Activated CD4-positive, alpha-beta T cell treated with anti-CD3 and anti-CD28 coated beads, Interleukin-2, amount 10 ng/mL, durations not matched to agents 24 days and 14 days (primary cell): ENCODE measurements at regions not wholly inside any gene's neighbourhood (a gene's known extent, or its start where the extent isn't known, plus 50 kb on each side); places are given as distances from the start of the nearest gene placed in this dataset.
"Not testable (repeated sequence)": the region's sequence is repeated elsewhere in the genome, so short reads cannot be mapped to it uniquely, and the experiment has no call there.

Experiments used
- DNase-seq: peaks from one replicate; pipeline ENCODE4 v3.0.0; 2022
- H3K27ac Mint-ChIP-seq: one replicate; pipeline ENCODE4 v1.8.0; 2022; ENCODE audit warnings: mild to moderate bottlenecking, mixed read lengths
- H3K27me3 Mint-ChIP-seq: one replicate; pipeline ENCODE4 v1.8.0; 2022; ENCODE audit warnings: mixed read lengths
- H3K36me3 Mint-ChIP-seq: one replicate; pipeline ENCODE4 v1.8.0; 2022; ENCODE audit warnings: low read depth, mild to moderate bottlenecking, mixed read lengths
- H3K4me1 Mint-ChIP-seq: one replicate; pipeline ENCODE4 v1.8.0; 2021; ENCODE audit warnings: mixed read lengths
- H3K4me3 Mint-ChIP-seq: one replicate; pipeline ENCODE4 v1.8.0; 2022; ENCODE audit warnings: mild to moderate bottlenecking, moderate library complexity, mixed read lengths
- H3K9me3 Mint-ChIP-seq: one replicate; pipeline ENCODE4 v1.8.0; 2021; ENCODE audit warnings: mixed read lengths
- intact Hi-C: fragments of 100-400 bp; cut with micrococcal nuclease; formaldehyde crosslinking; loops from one replicate; pipeline ENCODE4 v1.15.1; 2023

DNA sequence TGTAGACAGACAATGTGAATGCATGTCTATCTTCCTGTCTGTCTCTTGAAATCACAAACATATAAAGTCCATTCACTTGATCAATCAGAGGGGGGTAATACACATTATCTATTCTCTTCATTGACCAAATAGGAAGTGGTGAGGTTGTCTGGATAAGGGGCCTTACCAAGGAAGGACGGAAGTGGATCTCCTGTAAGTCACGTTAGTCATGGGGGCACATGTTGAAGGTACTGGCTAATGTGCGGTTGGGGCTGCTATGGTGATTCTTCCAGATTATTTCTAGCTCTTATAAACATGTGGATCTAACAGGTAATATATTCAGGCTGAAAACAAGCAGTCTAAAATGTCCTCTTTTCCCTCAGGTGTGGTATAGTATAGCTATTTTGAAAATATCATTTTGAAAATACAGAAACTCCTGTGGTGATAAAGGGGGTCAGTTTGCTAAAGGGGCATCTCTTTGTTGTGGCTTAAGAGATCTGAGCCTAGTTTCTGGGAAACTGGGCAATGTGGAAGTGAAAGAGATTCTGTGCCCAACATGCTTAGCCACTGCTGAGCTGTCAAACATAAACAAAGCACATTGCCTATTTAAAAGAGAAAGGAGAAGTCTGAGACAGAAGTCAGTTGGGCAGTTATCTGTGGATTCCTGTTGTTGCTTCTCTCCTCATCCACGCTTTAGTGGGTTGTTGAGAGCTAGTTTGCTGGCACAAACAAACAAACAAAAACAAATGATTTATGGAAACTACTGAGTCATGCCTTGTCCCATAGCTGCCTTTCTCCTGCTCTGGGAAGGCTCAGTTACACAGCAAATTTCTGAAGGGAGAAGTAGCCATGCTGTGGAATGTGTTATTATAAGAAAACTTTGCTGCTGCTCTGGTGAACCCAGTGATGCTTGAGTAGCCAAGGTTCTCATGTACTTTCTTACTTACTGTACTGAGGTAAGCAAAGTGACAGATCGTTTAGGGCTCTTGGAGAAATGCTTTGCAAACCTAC, 166.9 kb downstream of the HLX start:
- Mint-ChIP-seq H3K27me3 (no peaks in the 10 kb centered on the region), H3K36me3 (no peaks in the 10 kb centered on the region), H3K9me3 (peaks cover 10% of the 10 kb centered on the region), H3K4me3 (no peak overlapping the region), H3K27ac (peak overlapping the region; percentile 31), H3K4me1 (peaks cover 3% of the 10 kb centered on the region)
- intact Hi-C loops, result no loop called here
- DNase-seq, result no peak

- intact Hi-C loops, result not testable (repeated sequence)
These were observed 172.1 kb downstream of the HLX start for GRCh38 chr1:221051391-221051790.

DNA sequence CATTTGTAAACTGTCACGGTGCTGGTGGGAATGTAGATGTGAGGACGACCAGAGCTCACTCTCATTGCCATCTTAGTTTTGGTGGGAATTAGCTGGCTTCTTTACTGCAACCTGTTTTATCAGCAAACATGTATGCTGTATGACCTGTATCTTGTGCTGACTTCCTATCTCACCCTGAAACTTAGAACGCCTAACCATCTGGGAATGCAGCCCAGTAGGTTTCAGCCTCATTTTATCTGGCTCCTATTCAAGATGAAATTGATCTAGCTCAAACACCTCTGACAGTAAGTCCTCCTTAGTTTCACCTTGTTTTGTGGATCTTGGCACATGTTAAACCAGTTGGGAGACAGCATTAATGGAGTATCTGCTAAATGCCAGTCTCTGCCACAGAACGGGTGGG, 174.6 kb downstream of the HLX start:
- Mint-ChIP-seq H3K4me3 (no peak overlapping the region), H3K36me3 (no peaks in the 10 kb centered on the region), H3K9me3 (peaks cover 10% of the 10 kb centered on the region), H3K4me1 (no peaks in the 10 kb centered on the region), H3K27ac (no peak overlapping the region), H3K27me3 (no peaks in the 10 kb centered on the region)
- intact Hi-C loops, result no loop called here
- DNase-seq, result no peak

More at GRCh38 chr1:221051391-221051790, 172.1 kb downstream of the HLX start:
- not testable (repeated sequence) for H3K27me3 Mint-ChIP-seq, H3K4me3 Mint-ChIP-seq, H3K27ac Mint-ChIP-seq, DNase-seq, H3K36me3 Mint-ChIP-seq, H3K4me1 Mint-ChIP-seq
- peaks cover 10% of the 10 kb centered on the region for H3K9me3 Mint-ChIP-seq

GRCh38 chr1:221059506-221059905, 180.3 kb downstream of the HLX start:
- Mint-ChIP-seq H3K4me1 (no peaks in the 10 kb centered on the region), H3K27me3 (peaks cover 2% of the 10 kb centered on the region), H3K27ac (no peak overlapping the region), H3K4me3 (no peak overlapping the region), H3K9me3 (no peaks in the 10 kb centered on the region), H3K36me3 (no peaks in the 10 kb centered on the region)
- no peak for DNase-seq
- intact Hi-C loops, result no loop called here

DNA sequence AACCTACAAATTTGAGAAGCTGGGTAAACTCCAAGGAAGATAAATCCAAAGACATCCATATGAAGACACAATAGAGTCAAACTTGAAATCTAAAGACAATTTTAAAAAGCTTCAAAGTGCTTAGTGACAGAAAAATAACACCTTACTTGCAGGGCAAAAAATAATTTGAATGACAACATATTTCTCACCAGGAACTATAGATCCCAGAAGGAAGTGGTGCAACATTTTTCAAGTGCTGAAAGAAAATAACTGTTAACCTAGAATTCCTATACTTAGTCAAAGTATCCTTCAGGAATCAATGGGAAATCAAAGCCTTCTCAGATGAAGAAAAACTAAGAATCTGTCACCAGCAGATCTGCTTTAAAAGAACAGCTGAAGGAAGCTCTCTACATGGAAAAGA, 184.4 kb downstream of the HLX start:
- H3K27me3 Mint-ChIP-seq, result peaks cover 2% of the 10 kb centered on the region
- no peaks in the 10 kb centered on the region for H3K9me3 Mint-ChIP-seq
- no peaks in the 10 kb centered on the region for H3K4me1 Mint-ChIP-seq
- intact Hi-C loops, result no loop called here
- no peak overlapping the region for H3K27ac Mint-ChIP-seq
- H3K4me3 Mint-ChIP-seq, result no peak overlapping the region
- DNase-seq, result no peak
- H3K36me3 Mint-ChIP-seq, result no peaks in the 10 kb centered on the region

GRCh38 chr1:221066351-221067001, 187.2 kb downstream of the HLX start:
- Mint-ChIP-seq H3K27me3 (peaks cover 2% of the 10 kb centered on the region), H3K9me3 (no peaks in the 10 kb centered on the region), H3K4me3 (no peak overlapping the region), H3K27ac (no peak overlapping the region), H3K36me3 (no peaks in the 10 kb centered on the region), H3K4me1 (peaks cover 4% of the 10 kb centered on the region)
- intact Hi-C loops, result no loop called here
- DNase-seq, result no peak

DNA sequence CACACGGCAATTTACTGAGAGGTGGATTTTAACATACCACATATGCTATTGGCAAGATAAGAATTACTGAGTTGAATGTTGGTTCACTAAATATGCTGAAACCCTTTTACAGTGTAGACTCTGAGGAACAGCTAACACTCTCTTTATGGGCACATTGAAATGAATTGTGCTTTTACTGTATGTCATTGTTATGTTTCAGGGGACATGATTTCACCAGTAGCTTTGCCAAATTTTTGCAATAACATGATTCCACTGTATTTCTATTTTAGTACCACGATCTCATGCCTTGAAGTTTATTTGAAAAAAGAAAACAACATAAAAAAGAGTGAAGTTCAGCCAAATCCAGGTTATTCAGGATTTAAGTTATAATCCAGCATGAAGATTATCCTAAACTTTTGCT, 188.5 kb downstream of the HLX start:
- Mint-ChIP-seq H3K27ac (no peak overlapping the region), H3K27me3 (no peaks in the 10 kb centered on the region), H3K4me3 (no peak overlapping the region), H3K4me1 (peaks cover 4% of the 10 kb centered on the region), H3K9me3 (peaks cover 4% of the 10 kb centered on the region), H3K36me3 (no peaks in the 10 kb centered on the region)
- DNase-seq, result no peak
- intact Hi-C loops, result loop anchor here (2.0 kb wide), 1 partner anchor 33 kb away; no protein-coding TSS in a partner anchor

- Mint-ChIP-seq H3K27ac (peak overlapping the region; percentile 78), H3K4me3 (no peak overlapping the region), H3K27me3 (no peaks in the 10 kb centered on the region), H3K4me1 (peaks cover 4% of the 10 kb centered on the region), H3K36me3 (no peaks in the 10 kb centered on the region), H3K9me3 (peaks cover 6% of the 10 kb centered on the region)
- DNase-seq, result no peak
- intact Hi-C loops, result loop anchor here (1.0 to 2.0 kb wide), 2 partner anchors 31 to 190 kb away; partner anchors contain the start of gene HLX
These were observed 190.1 kb downstream of the HLX start for GRCh38 chr1:221069178-221069903.

DNA sequence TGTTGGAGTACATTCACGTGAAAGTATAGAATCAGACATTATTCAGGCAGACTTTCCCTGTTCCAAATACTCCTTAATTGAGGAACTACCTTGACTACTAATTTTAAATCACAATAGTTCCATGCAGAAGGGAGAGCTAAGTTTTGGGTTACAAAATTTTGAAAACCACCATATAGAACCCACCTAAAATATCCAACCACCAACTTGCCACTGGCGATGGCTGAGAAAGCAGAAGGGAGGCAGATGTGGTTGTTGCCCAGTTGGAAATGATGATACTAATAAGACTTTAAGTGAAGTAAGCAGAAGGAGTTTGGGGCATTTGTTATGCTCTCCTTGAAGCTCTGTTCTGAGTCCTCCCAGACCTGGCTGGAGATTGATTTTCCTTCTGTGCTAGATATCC, 190.7 kb downstream of the HLX start:
- H3K9me3 Mint-ChIP-seq, result peaks cover 6% of the 10 kb centered on the region
- no peaks in the 10 kb centered on the region for H3K36me3 Mint-ChIP-seq
- peak overlapping the region; percentile 63 for H3K27ac Mint-ChIP-seq
- DNase-seq, result no peak
- no peak overlapping the region for H3K4me3 Mint-ChIP-seq
- H3K27me3 Mint-ChIP-seq, result no peaks in the 10 kb centered on the region
- intact Hi-C loops, result loop anchor here (1.0 to 2.0 kb wide), 2 partner anchors 31 to 191 kb away; partner anchors contain the start of gene HLX
- H3K4me1 Mint-ChIP-seq, result peaks cover 6% of the 10 kb centered on the region

DNA sequence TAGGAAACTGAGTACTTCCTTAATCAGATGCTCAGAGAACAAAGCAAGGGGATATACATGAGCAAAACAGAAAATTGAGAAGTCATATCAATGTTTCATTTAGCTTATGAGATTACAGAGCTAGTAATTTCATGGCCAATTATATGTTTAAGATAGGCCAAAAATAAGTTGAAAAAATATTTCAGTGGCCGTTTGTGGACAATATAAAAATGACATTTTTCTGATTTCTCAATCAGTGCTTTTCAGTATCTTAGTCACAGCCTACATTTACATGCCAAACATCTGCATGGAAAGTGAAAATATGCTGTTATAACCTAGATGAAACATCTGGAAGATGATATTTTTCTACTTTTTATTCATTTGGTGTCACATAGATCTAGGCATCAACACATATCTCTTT, 192.5 kb downstream of the HLX start:
- no peak for DNase-seq
- H3K27me3 Mint-ChIP-seq, result no peaks in the 10 kb centered on the region
- H3K9me3 Mint-ChIP-seq, result peaks cover 6% of the 10 kb centered on the region
- H3K27ac Mint-ChIP-seq, result no peak overlapping the region
- no peaks in the 10 kb centered on the region for H3K36me3 Mint-ChIP-seq
- H3K4me1 Mint-ChIP-seq, result peaks cover 6% of the 10 kb centered on the region
- no peak overlapping the region for H3K4me3 Mint-ChIP-seq
- intact Hi-C loops, result no loop called here

DNA sequence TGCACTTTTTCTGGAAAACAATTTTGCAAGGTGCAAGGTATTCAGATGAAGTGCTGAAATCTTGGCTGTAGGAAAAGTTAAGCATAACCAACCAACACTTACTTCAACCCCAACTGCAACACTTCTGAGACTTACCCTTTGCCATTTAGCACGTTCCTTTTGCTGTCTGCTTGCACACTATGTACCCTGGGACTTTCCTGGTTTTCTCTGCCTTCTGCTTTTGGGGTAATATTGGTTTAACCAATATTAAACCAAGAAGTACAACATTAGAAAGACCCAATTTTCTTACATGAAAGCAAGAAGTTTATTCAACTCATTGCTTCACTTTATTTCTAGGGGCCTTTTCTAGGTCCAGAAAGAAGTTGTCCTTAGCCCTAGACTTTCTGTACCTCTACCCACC, 193.0 kb downstream of the HLX start:
- H3K27ac Mint-ChIP-seq, result no peak overlapping the region
- H3K4me1 Mint-ChIP-seq, result peaks cover 6% of the 10 kb centered on the region
- H3K27me3 Mint-ChIP-seq, result no peaks in the 10 kb centered on the region
- no peaks in the 10 kb centered on the region for H3K36me3 Mint-ChIP-seq
- peaks cover 6% of the 10 kb centered on the region for H3K9me3 Mint-ChIP-seq
- intact Hi-C loops, result no loop called here
- DNase-seq, result no peak
- H3K4me3 Mint-ChIP-seq, result no peak overlapping the region

- H3K9me3 Mint-ChIP-seq, result peaks cover 6% of the 10 kb centered on the region
These were observed 195.1 kb downstream of the HLX start for GRCh38 chr1:221074332-221074731.

GRCh38 chr1:221075911-221076310, 196.7 kb downstream of the HLX start:
- intact Hi-C loops, result no loop called here
- peaks cover 6% of the 10 kb centered on the region for H3K9me3 Mint-ChIP-seq

More at GRCh38 chr1:221074332-221074731, 195.1 kb downstream of the HLX start:
- intact Hi-C loops, result no loop called here
- DNase-seq, result no peak
- no peaks in the 10 kb centered on the region for H3K36me3 Mint-ChIP-seq
- H3K27ac Mint-ChIP-seq, result peak overlapping the region; percentile 58
- H3K4me1 Mint-ChIP-seq, result peaks cover 6% of the 10 kb centered on the region
- no peak overlapping the region for H3K4me3 Mint-ChIP-seq
- no peaks in the 10 kb centered on the region for H3K27me3 Mint-ChIP-seq

More at GRCh38 chr1:221075911-221076310, 196.7 kb downstream of the HLX start:
- Mint-ChIP-seq H3K4me3 (no peak overlapping the region), H3K27me3 (no peaks in the 10 kb centered on the region), H3K4me1 (peaks cover 2% of the 10 kb centered on the region), H3K27ac (no peak overlapping the region), H3K36me3 (no peaks in the 10 kb centered on the region)
- DNase-seq, result no peak
